Activated naive CD4-positive, alpha-beta T cell treated with anti-CD3 and anti-CD28 coated beads, Interleukin-2, amount 50 U/mL, for 16 hours (primary cell): ENCODE measurements at regions not wholly inside any gene's neighbourhood (a gene's known extent, or its start where the extent isn't known, plus 50 kb on each side); places are given as distances from the start of the nearest gene placed in this dataset.

Experiments used
- DNase-seq: peaks from one replicate; pipeline ENCODE4 v3.0.0-alpha.2; 2020

DNA sequence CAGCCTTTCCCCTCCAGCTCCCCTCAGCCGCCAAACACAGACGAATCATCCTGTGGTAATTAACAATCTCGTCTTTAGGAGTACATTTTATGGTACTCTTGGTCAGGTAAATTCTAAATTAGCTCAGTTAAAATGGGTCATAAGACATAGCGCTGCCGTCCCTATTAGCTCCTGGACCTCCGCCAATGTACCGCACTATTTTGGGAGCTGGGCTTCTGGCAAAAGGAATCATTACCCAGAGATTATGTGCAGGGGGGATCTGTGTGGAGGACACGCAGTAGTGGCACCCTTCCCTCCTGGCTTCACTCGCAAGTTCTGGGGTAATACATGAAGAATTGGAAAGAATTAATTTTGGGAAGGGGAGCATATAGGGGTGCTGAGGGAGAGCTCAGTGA lies 68.6 kb upstream of the ONECUT1 start:
- no peak for DNase-seq

DNA sequence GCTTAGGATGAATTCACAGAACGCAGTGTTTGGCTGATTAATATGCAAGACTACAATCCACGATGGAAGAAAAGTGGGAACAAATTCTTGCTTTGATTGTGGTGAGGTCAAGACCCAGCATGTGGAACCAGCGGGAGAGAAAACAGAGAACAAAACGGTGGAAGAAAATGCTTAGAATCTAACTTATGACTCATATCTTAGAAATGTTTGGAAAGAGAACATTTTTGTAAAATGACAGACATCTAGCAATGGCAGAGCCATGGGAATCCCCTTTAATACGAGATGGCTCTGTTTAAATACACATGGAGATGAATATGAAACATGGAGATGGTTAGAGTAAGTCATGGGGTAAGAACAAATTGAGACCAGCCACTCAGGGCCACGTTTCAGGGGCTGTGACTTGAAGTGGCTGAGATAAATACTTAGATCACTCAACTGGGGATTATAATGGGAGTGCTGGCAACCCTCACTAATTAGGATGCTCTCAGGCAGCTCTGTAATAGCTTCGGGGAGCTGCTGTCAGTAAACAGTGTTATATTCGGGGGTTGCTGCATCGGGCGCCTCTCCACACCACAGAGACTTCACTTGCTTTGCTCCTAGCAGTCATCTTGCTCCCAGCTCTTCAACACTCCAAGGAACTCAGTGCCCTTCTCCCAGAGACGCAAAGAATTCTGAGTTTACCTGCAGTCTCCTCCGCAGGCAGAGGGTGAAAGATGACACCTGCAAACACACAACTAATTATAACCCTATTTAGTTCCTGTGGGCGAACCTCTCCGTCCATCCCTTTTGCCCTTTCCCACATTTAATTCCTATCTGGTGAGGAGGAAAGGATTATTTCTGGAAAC lies 68.0 kb upstream of the ONECUT1 start:
- no peak for DNase-seq

DNA sequence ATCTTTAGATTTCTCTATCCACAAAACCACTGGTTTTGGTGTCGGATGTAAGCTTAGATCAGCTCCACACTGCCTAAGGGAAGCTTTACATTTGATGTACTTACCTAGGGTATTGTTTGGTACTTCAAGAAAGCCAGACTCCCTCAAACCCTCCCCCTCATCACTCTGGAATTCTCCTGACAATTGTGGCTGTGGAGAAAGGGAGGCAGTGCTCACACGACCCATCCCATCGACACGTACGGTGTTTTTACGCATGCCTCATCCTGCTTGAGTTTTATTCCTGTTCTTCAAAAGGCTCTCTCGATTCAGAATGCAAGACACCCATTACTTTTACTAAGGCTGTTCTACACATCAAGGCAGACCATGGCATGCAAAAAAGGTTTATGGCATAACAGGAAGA lies 67.3 kb upstream of the ONECUT1 start:
- no peak for DNase-seq

DNA sequence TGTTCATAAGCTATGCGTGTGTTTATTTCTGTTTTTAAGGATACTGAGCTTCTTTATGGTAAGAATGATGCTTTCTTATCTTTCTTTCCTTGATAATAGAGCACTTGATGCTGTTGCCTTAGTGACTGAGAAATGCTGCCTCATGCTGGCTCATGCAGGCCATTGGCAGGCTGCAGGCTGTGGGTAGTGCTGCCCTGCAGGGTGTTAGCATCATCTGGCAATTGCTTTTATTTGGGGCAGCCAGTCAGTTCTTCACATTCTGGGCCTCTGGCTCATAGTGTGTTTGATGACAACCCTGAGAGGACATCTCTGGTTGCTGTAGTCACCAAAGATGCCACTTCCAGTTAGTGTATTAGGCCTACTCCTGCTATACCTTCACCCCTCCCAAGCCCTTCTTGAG lies 66.2 kb upstream of the ONECUT1 start:
- no peak for DNase-seq

DNA sequence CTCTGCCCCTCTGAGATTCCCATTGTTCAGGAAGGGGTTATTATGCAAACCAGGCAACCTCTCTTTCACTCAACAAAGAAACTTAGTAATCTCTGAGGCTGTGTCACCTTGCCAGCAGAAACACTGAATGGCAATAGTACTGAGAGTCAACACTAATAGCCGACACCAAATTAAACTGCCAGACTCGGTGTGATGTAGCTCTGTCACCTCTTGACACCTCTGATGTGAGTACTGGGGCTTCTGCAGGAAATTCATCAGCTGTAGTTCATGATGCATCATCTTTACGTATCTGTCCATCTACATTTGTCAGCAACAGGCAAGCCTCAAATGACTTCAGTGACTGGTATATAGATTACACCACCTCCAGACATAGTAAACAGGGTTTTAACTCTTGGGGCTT lies 65.0 kb upstream of the ONECUT1 start:
- no peak for DNase-seq

DNA sequence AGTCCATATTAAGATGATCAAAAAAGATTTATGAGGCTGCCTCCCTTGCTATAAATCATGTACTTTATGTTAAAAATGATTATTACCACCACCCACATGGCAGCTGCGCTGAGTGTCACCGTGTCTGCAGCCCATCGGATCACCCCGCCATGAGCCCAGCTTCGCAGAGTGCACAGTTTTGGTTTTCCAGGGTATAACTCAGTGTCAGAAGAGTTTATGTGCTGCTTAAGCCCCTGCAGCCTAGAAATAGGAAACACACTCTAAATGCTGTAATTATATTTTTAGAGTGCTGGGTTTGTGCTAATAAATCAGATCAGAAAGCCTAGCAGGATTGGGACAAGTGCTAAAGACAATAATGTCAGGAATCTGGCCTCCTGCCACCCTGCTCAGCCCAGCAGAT lies 54.7 kb upstream of the ONECUT1 start:
- no peak for DNase-seq
